GM19025 (cell line): ENCODE measurements at regions not wholly inside any gene's neighbourhood (a gene's known extent, or its start where the extent isn't known, plus 50 kb on each side); places are given as distances from the start of the nearest gene placed in this dataset.
"Not testable (repeated sequence)": the region's sequence is repeated elsewhere in the genome, so short reads cannot be mapped to it uniquely, and the experiment has no call there.

ENCODE experiments used
- ATAC-seq: cut with Tn5 transposase; IDR thresholded peaks from one replicate; pipeline ENCODE4 v1.9.1; 2021; ENCODE audit warnings: mild to moderate bottlenecking, low read depth, moderate library complexity; ENCODE audit not compliant: unreplicated experiment

DNA sequence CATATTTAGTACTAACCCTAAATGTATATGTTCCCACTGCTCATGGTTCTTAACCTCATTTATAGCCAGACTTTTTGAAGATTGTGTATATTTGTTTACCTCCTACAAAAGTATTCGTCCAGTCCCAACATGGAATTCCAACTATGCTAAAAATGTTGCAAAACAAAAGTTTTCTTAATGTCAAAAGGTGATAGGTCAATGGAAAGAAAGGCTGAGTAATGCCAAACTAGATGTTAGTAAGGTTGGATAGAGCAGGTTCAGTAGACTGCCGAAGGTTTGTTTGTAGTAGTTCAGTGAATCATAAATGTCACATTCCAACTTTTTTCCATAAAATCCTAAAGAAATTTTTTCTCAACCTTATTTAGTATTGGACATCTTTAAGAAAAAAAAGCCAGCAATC lies 874.5 kb downstream of the FLRT2 start:
- ATAC-seq: no peak

DNA sequence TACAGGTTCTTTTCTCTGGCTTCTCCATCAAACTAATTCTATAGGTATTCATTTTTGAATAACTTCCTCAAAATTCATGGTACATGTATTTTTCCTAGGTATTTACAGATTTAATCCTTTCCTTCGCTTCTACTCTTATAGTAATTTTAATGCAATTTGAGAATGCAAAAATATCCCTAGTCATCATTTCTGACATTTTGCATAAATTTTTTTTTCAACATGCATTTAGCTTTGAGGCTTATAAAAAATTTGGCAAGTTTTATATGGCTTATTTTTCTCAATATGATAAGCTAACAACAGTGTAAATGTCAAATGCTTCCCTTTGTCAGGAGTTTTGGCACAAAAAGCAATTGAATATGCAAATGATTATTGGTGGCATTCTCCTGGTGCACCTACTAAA lies 872.6 kb downstream of the FLRT2 start:
- ATAC-seq: no peak

DNA sequence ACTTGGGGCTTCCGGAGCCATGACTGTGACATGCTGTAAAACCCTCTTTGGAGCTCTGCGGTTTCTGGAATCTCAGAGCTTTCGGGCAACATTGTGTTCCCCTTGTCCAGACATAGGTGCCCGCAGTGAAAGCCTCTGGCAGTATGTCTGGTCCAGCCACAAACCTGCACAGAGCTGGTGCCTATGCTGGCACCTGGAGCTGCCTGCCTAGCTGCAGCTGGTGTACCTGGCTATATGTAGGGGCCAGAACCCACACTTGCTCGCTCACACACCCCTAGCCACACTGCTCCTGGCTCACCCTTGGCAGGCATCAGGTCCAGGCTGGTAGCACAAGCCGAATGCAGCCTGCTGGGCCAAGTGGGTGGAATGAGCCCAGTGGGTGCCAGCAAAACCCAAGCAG lies 861.1 kb downstream of the FLRT2 start:
- no peak for ATAC-seq

DNA sequence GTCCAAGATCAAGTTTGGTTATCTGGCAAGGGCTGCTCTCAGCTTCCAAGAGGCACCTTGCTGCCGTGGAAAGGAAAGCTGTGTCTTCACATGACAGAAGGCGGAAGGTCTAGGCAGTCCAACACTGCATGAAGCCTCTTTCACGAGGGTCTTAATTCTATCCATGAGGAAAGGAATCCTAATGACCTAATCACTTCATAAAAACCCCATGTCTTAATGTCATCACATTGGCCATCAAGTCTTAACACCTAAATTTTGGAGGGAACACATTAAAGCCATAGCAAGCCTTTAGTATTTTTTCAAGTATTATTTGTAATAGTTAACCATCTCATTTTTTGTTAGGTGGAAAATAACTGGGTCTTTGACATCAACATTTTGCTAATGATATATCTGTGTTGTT lies 858.3 kb downstream of the FLRT2 start:
- no peak for ATAC-seq

DNA sequence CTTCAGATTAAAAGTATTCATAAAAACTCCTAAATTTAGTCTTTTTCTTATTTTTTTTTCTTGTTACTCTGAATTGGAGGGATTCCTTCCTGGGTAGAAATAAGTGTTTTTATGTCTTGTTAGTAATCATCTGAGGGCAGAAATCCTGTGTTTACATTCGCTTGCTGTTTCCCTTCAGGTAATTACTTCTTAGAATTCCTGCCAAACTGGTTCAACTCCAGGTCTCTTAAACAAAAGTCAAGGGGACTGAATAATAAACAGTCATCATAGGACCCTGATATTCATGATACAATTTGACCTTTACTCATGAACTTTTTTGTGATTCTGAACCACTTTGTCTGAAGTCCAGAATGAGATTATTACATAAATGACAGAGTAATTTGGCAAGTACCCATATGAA lies 843.9 kb downstream of the FLRT2 start:
- ATAC-seq: no peak

DNA sequence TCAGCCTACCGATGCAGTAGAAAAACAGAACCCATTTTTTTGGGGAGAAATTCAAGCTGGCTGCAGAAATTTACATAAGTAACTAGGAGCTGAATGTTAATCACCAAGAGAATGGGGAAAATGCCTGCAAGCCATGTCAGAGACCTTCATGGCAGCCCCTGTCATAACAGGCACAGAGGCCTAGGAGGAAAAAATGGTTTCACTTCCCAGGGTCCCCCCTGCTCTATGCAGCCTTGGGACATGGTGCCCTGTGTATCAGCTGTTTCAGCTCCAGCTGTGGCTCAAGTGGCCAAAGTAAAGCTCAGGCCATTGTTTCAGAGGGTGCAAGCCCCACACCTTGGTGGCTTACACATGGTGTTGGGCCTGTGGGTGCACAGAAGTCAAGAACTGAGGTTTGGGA lies 842.5 kb downstream of the FLRT2 start:
- ATAC-seq: no peak

DNA sequence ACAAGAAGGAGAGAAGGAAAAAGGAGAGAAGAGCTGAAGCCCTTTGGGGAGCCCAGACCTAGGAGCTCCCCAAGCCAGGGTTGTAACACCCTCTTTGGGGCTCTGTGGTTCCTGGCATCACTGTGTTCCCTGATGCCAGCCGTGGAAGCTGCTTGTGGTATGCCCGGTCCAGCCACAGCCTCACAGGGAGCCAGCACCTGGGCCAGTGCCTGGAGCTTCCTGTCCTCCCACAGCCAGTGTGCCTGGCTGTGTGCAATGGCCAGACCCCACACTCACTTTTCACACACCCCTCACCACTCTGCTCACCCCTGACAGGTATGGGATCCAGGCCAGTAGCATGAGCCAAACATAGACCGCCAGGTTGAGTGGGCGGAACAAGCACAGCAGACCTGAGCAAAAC lies 834.7 kb downstream of the FLRT2 start:
- ATAC-seq: no peak

DNA sequence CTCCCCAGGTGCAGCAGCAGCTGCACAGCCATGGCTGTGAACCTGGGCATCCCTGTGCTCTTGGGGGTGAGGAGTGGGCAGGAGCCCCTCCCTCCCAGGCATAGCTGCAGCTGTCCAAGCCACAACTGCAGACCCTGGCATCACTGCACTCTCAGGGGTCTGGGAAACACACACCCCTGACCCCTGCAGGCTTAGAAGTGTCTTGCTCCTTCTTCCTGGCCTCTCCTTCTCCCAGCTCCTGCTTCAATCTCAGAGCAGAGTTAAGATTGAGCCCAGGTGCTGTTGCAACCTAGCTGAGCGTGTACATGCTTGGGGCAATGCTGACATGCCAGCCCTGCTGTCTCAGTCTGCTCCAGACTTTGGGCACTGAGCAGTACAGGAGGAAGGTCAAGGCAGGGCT lies 833.6 kb downstream of the FLRT2 start:
- no peak for ATAC-seq

DNA sequence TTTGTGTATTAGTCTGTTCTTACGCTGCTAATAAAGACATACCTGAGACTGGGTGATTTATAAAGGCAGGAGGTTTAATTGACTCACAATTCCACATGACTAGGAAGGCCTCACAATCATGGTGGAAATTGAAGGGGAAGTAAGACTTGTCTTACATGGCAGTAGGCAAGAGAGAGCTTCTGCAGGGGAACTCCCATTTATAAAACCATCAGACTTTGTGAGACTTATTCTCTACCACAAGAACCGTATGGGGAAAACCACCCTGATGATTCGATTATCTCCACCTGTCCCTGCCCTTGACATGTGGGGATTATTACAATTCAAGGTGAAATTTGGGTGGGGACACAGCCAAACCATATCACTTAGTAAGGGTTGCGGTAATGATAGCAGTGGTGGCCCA lies 833.1 kb downstream of the FLRT2 start:
- no peak for ATAC-seq

DNA sequence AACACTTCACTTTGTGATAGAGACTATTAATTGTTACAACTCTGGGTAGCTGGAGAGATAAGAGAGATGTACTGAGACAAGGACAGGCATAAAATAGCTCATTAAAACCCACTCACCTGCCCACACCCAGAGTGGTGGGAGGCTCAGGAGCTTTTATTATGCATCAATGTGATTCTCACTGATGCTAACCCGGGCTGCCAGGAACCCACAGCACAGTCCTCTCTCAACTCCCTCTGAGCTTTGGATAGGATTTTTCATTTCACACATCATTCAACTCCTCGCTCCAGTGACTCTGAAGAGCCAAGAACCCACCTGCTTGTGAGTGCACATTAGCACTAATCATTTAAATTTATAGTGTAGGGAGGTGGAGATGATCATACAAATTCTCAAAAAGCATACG lies 827.9 kb downstream of the FLRT2 start:
- no peak for ATAC-seq

DNA sequence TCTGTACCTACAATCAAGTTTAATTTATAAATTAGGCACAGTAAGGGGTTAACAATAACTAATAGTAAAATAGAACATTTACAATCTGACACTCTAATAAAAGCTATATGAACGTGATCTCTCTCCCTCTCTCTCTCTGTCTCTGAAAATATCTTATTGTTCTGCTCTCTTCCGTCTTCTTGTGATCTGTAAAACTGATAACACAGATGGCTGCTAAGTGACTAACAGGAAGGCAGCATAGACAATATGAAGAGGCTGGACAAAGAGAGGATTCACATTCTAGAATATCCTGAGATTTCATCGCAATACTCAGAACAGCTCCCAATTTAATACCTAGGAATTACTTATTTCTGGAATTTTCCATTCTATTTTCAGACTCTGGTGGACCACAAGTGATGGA lies 827.2 kb downstream of the FLRT2 start:
- ATAC-seq: no peak

DNA sequence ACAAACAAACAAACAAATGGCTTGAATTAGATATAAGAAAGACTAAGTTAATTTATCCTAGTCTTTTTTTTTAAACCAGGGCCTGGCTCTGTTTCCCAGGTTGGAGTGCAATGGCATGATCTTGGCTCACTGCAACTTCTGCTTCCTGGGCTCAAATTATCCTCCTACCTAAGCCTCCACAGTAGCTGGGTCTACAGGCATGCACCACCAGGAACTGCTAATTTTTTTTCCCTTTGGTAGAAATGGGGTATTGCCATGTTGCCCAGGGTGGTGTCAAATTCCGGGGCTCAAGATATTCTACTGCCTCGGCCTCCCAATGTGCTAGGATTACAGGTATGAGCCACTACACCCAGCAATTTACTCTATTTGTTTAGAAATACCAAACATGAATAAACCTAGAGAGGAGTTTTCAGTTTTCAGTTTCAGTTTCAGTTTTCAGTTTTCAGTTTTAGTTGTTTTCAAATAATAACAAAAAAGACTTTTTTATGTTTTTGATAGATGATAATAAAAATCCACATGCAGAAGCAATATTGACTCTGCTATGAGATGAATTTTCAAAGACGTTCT lies 817.0 kb downstream of the FLRT2 start:
- no peak for ATAC-seq

DNA sequence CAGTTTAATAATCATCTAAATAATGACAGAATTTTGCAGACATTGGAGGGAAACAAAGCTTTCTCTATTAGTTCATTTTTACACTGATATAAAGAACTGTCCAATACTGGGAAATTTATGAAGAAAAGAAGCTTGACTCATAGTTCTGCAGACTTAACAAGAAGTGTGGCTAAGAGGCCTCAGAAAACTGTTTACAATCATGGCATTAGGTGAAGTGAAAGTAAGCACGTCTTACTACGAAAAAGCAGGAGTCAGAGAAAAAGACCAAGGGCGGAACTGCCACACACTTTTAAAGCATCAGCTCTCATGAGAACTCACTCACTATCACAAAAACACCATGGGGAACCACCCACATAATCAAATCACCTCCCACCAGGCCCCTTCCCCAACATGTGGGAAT lies 804.4 kb downstream of the FLRT2 start:
- ATAC-seq: no peak

DNA sequence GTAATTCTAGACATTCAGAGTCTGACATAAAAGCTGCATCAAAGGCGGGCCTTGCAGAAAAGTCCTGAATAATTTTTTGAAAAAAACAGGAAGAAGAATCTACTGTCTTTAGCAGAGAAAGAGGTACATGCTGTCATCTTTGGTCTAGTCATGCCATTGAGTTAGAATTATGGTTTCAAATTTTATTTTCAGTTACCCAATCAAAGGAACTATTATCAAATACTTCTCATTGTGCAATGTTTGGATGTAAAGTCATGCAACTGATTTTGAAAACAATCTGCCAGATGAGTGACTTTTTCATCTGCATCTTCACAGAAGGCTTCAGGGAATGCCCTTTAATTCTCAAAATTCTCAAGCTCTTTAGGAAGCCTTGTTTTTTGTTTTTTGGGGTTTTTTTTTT lies 803.5 kb downstream of the FLRT2 start:
- no peak for ATAC-seq

DNA sequence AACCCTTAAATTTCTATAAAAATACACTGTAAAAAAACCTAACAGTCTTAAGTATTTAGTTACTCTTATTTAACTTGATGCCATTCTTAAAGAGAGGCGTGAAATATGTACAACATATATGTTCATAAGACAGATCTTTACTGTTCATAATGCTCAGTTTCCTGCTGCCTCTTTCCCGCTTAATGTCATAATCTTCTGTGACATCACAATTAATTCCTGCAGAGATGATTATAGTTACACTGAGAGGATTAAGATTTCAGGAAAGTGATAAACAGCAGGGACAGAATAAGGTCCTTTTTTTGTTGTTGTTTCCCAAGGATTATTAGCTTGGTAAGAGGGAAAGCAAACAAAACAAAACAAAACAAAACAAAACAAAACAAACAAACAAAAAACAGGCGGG lies 801.4 kb downstream of the FLRT2 start:
- ATAC-seq: no peak

DNA sequence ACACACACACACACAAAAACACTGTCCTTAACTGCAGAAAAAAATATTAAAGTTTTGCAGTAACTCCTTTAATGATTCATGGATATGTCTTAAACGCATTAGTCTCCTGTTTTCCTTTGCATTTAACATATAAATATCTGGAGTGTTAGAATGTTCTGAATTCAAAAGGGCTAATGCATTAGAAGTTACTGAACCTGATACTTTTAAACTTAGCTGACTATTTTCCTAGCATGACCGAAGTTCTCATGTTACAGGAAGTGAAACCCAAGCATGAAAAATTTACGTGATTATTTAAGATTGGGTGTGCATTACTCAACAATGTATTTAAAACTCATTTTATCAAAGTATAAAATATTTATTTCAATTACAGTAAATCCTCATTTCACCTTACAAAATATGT lies 791.2 kb downstream of the FLRT2 start:
- ATAC-seq: no peak

DNA sequence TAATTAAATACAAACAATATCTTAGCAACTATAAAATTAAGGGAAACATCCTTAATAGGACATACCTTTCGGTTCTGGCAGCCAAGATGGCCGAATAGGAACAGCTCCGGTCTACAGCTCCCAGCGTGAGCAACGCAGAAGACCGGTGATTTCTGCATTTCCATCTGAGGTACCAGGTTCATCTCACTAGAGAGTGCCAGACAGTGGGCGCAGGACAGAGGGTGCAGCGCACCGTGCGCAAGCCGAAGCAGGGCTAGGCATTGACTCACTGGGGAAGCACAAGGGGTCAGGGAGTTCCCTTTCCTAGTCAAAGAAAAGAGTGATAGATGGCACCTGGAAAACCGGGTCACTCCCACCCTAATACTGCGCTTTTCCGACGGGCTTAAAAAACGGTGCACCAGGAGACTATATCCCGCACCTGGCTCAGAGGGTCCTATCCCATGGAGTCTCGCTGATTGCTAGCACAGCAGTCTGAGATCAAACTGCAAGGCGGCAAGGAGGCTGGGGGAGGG lies 782.3 kb downstream of the FLRT2 start:
- ATAC-seq: not testable (repeated sequence)

DNA sequence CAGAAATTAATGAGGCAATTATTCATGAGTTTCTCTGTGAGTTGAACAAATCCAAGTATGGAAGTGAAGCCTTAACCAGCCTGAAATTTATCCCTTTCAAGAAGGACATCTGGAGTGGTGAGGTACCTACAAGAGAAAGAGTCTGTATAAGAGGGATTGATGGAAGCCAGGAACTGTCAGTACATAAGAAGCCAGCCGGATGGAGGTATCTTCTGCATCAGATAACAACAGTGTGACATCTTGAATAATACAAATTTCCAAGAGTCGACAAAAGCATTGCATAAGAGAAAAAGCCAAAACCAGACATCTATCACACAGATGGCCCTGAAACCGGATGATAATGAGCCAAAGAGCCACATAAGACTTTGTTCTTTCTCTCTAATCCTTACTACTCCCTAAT lies 781.2 kb downstream of the FLRT2 start:
- no peak for ATAC-seq

DNA sequence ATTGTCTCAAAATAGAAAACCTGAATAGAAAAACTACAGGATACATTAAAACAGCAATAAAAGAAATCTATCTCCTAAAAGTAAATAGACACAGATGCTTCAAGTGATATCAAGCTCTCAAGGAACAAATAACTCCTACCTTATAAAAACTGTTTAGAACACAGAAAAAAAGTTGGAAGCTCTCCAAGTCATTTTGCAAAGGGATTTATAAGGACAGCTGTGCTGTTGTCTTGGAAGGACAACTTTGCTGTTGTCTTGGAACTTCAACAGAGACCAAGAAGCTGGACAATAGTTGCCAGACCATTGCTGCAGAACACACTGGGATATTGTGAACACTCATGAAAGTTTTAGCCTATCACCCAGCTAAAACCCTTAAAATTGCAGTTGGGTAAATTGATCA lies 780.7 kb downstream of the FLRT2 start:
- ATAC-seq: no peak

DNA sequence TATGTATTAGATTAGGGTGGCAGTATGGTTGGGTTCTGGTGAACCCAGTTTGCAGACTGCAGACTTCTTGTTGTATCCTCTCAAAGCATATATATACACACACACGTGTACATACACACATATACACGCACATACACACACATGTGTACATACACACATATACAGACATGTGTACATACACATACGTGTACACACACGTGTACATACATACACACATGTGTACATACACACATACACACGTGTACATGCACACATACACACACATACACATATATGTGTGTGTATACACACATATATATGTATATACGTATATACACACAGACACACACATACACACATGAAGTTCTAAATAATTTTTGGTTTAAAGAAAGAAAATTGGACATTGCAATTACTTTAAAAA lies 780.2 kb downstream of the FLRT2 start:
- no peak for ATAC-seq

DNA sequence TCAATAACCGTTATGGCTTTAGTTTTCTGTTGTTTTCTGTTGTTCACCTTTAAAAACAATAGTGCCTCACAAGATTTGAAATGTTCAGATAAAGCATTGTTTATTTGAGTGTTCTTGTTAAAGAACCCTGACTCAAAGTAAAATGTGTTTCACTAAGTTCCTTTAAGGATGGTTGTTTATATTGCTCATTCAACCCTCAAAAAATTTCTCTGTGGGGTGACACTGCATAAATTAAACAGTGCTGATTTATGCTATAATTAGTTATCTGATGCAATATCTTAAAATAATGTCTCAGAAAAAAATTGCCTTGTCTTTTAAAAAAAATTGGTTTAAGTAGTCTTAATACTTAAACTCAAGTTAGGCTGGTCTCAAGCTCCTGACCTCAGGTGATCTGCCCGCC lies 775.1 kb downstream of the FLRT2 start:
- ATAC-seq: no peak

DNA sequence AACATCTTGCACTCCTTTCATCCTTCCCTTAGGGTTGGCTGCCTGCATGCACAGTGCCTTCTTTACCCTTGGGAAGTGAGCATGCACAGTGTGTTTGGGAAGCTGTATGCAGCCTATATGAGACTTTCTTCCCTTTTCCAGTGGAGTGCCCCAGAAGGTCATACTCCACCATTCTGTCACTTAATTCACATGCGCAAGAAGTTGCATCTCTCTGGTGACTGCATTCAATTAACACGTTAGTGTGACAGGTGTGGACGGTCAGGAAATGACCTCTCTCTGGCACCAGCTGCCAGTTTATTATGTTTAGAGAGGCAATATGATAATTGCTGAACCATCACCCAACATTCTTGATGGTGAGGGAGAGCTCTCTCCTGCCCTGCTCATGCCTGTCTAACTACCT lies 770.0 kb downstream of the FLRT2 start:
- ATAC-seq: no peak

DNA sequence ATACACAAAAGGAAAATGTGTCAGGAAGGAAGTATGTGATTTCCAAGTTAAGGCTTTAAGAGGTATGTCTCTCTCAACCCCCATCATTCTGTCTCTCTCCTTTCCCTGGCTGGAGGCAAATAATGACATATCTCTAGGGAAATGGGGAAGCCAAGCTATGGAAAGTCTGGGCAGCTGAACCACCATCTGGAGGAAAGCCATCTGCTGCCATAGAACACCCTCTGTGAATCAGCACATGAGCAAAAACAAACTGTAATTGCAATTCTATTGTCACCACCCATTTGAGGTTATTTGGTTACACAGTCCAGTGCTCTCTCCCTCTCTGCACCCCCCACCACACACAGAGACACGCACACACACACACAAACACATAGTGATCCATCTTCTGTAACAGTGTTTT lies 766.2 kb downstream of the FLRT2 start:
- ATAC-seq: no peak
